BE2C (cell line): ENCODE measurements at regions not wholly inside any gene's neighbourhood (a gene's known extent, or its start where the extent isn't known, plus 50 kb on each side); places are given as distances from the start of the nearest gene placed in this dataset.

Source experiments
- DNase-seq: peaks from one replicate; pipeline ENCODE4 v3.0.0-alpha.2; 2020
- H3K27me3 ChIP-seq: fragments of 250-450 bp; sonication (Bioruptor Pico); 2 replicates; pipeline ENCODE4 v1.5.1; 2020; ENCODE audit warnings: mild to moderate bottlenecking
- H3K36me3 ChIP-seq: fragments of 250-450 bp; sonication (Bioruptor Pico); 2 replicates; pipeline ENCODE4 v1.5.1; 2020; ENCODE audit warnings: mild to moderate bottlenecking
- H3K4me1 ChIP-seq: fragments of 250-450 bp; sonication (Bioruptor Pico); 2 replicates; pipeline ENCODE4 v1.5.1; 2020
- H3K4me3 ChIP-seq: 2 replicates; pipeline ENCODE4 v1.5.1; 2011; ENCODE audit warnings: low read depth, low read length
- H3K9me3 ChIP-seq: fragments of 250-450 bp; sonication (Bioruptor Pico); 2 replicates; pipeline ENCODE4 v1.5.1; 2020
- CTCF ChIP-seq: IDR thresholded peaks from 2 replicates; pipeline ENCODE4 v1.5.1; 2012; ENCODE audit warnings: mild to moderate bottlenecking, low read depth, low read length

GRCh38 chr10:128457136-128457535 is 330.9 kb upstream of the MKI67 start:
- H3K4me3 ChIP-seq = no peak overlapping the region
- TF ChIP-seq CTCF = no peak
- no peak for DNase-seq
- no peaks in the 10 kb centered on the region for H3K36me3 ChIP-seq
- H3K4me1 ChIP-seq = no peaks in the 10 kb centered on the region
- H3K9me3 ChIP-seq = no peaks in the 10 kb centered on the region
- no peaks in the 10 kb centered on the region for H3K27me3 ChIP-seq

- TF ChIP-seq CTCF = no peak
- no peaks in the 10 kb centered on the region for H3K36me3 ChIP-seq
- H3K27me3 ChIP-seq = no peaks in the 10 kb centered on the region
- no peaks in the 10 kb centered on the region for H3K4me1 ChIP-seq
- no peaks in the 10 kb centered on the region; the same call in 1 of the 2 replicates for H3K9me3 ChIP-seq
- no peak for DNase-seq
- H3K4me3 ChIP-seq = no peak overlapping the region
These were observed 335.8 kb upstream of the MKI67 start for GRCh38 chr10:128461991-128462390.

GRCh38 chr10:128462844-128463243 is 336.6 kb upstream of the MKI67 start:
- H3K4me1 ChIP-seq = no peaks in the 10 kb centered on the region
- no peaks in the 10 kb centered on the region for H3K36me3 ChIP-seq
- TF ChIP-seq CTCF = no peak
- no peak overlapping the region for H3K4me3 ChIP-seq
- no peak for DNase-seq
- no peaks in the 10 kb centered on the region for H3K27me3 ChIP-seq
- no peaks in the 10 kb centered on the region; the same call in 1 of the 2 replicates for H3K9me3 ChIP-seq

GRCh38 chr10:128463991-128464760 is 338.0 kb upstream of the MKI67 start:
- DNase-seq = no peak
- Histone ChIP-seq H3K4me3 (no peak overlapping the region), H3K36me3 (no peaks in the 10 kb centered on the region), H3K4me1 (no peaks in the 10 kb centered on the region), H3K9me3 (no peaks in the 10 kb centered on the region; the same call in 1 of the 2 replicates), H3K27me3 (no peaks in the 10 kb centered on the region)
- no peak for TF ChIP-seq CTCF

- DNase-seq = no peak
- no peak overlapping the region for H3K4me3 ChIP-seq
- no peaks in the 10 kb centered on the region for H3K36me3 ChIP-seq
- H3K9me3 ChIP-seq = no peaks in the 10 kb centered on the region; the same call in 1 of the 2 replicates
- H3K4me1 ChIP-seq = no peaks in the 10 kb centered on the region
- H3K27me3 ChIP-seq = no peaks in the 10 kb centered on the region
- no peak for TF ChIP-seq CTCF
These were observed 339.5 kb upstream of the MKI67 start for GRCh38 chr10:128465697-128466096.

- DNase-seq = no peak
- TF ChIP-seq CTCF = no peak
- H3K36me3 ChIP-seq = no peaks in the 10 kb centered on the region
- H3K4me3 ChIP-seq = no peak overlapping the region
- no peaks in the 10 kb centered on the region; the same call in 1 of the 2 replicates for H3K9me3 ChIP-seq
- H3K27me3 ChIP-seq = no peaks in the 10 kb centered on the region
- H3K4me1 ChIP-seq = no peaks in the 10 kb centered on the region
These were observed 340.7 kb upstream of the MKI67 start for GRCh38 chr10:128466831-128467371.
